Activated gamma-delta T cell (primary cell): ENCODE measurements at regions not wholly inside any gene's neighbourhood (a gene's known extent, or its start where the extent isn't known, plus 50 kb on each side); places are given as distances from the start of the nearest gene placed in this dataset.
"Not testable (repeated sequence)": the region's sequence is repeated elsewhere in the genome, so short reads cannot be mapped to it uniquely, and the experiment has no call there.

ENCODE experiments used
- DNase-seq: peaks from one replicate; lab custom pipeline; 2025; lab: John Stamatoyannopoulos, UW

DNA sequence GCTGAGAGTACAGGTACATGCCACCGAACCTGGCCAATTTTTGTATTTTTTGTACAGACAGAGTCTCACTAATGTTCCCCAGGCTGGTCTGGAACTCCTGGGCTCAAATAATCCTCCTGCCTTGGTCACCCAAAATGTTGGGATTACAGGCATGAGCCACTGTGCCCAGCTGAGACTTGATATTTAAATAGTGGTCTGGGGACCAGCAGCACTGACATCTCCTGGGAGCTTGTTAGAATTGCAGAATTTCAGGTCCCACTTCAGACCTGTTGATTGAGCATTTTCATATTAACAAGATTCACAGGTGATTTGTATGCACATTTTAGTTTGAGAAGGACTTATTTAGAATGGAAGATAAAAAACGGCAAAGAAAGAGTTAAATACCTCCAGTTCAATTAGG is 57.0 kb upstream of the COBL start:
- DNase-seq, result not testable (repeated sequence)

DNA sequence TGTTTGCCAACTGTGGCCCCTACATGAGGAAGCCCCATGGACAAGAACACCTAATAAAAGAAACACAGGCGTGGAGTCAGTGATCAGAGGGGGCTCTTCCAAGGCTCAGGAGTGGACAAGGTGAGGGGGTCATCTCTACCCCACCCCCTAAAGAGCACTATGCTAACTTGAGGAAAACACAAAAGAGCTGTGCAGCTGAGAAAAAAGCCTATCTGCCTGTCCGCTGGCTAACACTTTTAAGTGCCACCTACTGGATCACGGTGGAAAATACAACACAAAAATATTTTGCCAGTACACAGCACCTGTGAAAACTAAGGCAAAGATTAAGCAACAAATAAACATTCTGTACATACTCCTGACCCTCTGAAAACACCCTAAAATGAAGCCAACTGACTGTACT is 53.1 kb upstream of the COBL start:
- DNase-seq, result no peak

DNA sequence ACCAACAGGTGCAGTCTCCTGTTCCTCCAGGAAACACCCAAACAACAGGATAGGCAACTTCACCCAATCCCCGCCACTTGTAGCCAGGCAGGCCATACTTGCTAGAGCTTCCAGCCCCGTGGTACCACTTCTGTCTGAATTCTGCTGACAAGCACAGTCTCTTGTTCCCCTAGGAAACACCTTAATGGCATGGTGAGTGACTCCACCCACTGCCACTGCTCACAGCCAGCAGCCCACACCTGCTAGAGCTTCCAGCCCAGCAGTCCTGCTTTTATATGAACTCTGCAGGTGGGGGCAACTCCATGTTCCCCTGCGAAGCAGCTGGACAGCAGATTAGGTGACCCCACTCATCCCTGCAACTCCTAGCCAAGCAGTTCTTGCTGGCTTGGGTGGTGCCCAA is 52.6 kb upstream of the COBL start:
- DNase-seq, result not testable (repeated sequence)

DNA sequence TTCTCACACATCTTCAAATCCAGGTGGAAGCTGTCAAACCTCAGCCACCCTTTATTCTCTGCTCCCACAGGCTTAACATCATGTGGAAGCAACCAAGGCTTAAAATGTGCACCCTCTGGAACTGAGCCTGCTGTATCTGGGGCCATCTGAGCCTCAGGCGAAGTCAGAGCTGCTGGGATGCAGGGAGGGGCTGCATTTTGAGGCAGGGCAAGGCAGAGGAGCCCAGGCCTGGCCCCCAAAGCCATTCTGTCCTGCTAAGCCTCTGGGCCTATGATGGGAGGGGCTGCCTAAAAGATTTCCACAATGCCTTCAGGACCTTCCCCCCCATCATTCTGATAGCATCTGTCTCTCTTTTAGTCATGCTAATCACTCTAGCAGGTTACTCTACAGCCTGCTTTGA is 51.7 kb upstream of the COBL start:
- no peak for DNase-seq

DNA sequence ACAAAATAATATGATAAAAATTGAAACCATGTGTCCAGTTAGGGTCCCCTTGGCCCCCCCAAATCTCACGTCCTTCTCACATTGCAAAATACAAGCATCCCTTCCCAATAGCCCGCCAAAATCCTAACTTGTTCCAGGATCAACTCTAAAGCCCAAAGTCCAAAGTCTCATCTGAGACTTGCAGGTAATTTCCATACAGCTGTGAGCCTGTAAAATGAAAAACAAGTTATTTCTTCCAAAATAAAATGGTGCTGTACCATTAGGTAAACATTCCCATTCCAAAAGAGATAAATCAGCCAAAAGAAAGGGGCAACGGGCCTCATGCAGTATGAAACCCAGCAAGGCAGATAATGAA is 51.0 kb upstream of the COBL start:
- no peak for DNase-seq

DNA sequence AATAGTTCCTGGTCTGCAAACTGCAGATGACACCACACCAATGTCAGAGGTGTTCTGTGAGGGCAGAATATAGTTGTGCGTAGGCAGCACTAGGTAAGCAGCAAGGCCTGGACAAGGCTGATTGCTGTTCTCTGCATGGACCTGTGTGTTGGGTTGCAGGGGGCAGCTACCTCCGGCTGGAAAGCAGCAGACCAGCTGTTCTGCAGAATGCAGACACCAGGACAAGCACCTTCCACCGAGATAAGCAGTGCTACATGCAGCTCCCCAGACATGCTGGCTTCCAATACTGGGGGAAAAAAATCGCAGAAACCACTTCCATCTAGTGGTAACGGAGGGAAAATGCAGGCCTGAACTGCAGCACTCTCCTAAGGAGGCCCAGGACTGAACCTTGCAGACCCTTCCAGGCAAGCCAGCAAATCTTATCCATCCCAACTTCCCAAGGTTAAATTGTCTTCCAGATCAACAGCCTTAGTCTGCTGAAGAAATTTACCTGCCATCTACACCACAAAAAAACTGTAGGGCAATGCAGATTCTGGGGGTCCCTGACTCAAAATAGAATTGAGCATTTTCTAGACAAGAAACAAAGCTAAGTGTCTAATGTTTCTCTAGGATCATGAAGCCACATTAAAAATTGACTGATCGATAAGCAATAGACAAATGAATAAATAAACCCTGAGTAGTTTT is 50.5 kb upstream of the COBL start:
- DNase-seq, result no peak
